ENCODE measurements at regions not wholly inside any gene's neighbourhood (a gene's known extent, or its start where the extent isn't known, plus 50 kb on each side); places are given as distances from the start of the nearest gene placed in this dataset.

- TF ChIP-seq RAD21 (IDR thresholded peaks at IDR 0.05) (no peak), EGR1 (IDR thresholded peaks at IDR 0.05; ENCODE audit: low read depth in 2 of 2) (no peak), CTCF (IDR thresholded peaks at IDR 0.05; ENCODE audit: low read depth, low read length, missing input control) (no peak), SP1 (IDR thresholded peaks at IDR 0.05) (no peak), FOXA2 (IDR thresholded peaks at IDR 0.05) (no peak), FOXA1 (IDR thresholded peaks at IDR 0.05) (no peak), RXRA (IDR thresholded peaks at IDR 0.05) (no peak)
Measured at GRCh38 chr15:62985768-62986167, 56.8 kb upstream of the TPM1 start (continued).

GRCh38 chr15:62986948-62987347 lies 55.6 kb upstream of the TPM1 start:
- Histone ChIP-seq H3K4me1 (ENCODE audit: control insufficient read depth in 4 of 4, insufficient read depth in 4 of 4, low read length in 3 of 4) (no peaks in the 10 kb centered on the region), H3K9me3 (ENCODE audit: control insufficient read depth in 4 of 4, low read length in 3 of 4) (no peaks in the 10 kb centered on the region), H3K36me3 (ENCODE audit: control insufficient read depth in 4 of 4, insufficient read depth in 3 of 4, low read depth in 1 of 4, low read length in 3 of 4) (no peaks in the 10 kb centered on the region), H3K9ac (ENCODE audit: low read depth in 1 of 2, low read length in 2 of 2) (no peak overlapping the region), H3K27me3 (ENCODE audit: control insufficient read depth in 4 of 4, insufficient read depth in 4 of 4, low read length in 3 of 4) (no peaks in the 10 kb centered on the region), H3K4me3 (ENCODE audit: low read depth in 1 of 3, low read length in 3 of 3) (no peak overlapping the region), H3K27ac (ENCODE audit: low read depth in 1 of 2, low read length in 2 of 2) (no peak overlapping the region)
- WGBS: 60% methylated on average over 7 of the region's 7 CpGs
- TF ChIP-seq REST (IDR thresholded peaks at IDR 0.05) (no peak), RAD21 (IDR thresholded peaks at IDR 0.05) (no peak), FOXA2 (IDR thresholded peaks at IDR 0.05) (no peak), RXRA (IDR thresholded peaks at IDR 0.05) (no peak), ZBTB33 (IDR thresholded peaks at IDR 0.05) (no peak), SP1 (IDR thresholded peaks at IDR 0.05) (no peak), CTCF (IDR thresholded peaks at IDR 0.05; ENCODE audit: low read depth, low read length, missing input control) (no peak), FOXA1 (IDR thresholded peaks at IDR 0.05) (no peak), MAX (IDR thresholded peaks at IDR 0.05) (no peak), YY1 (IDR thresholded peaks at IDR 0.05) (no peak), HNF4A (conservative IDR thresholded peaks at IDR 0.05) (no peak), HNF4G (IDR thresholded peaks at IDR 0.05) (no peak), GABPA (IDR thresholded peaks at IDR 0.05 in 1 of 2, conservative IDR thresholded peaks at IDR 0.05 in 1 of 2) (no peak), TAF1 (conservative IDR thresholded peaks at IDR 0.05) (no peak), EGR1 (IDR thresholded peaks at IDR 0.05; ENCODE audit: low read depth in 2 of 2) (no peak), JUND (IDR thresholded peaks at IDR 0.05) (no peak), ATF3 (IDR thresholded peaks at IDR 0.05) (no peak)
- DNase-seq (ENCODE audit: low spot score): no peak

Measured in liver (tissue), 8 donors.